ENCODE measurements at regions not wholly inside any gene's neighbourhood (a gene's known extent, or its start where the extent isn't known, plus 50 kb on each side); places are given as distances from the start of the nearest gene placed in this dataset.

DNA sequence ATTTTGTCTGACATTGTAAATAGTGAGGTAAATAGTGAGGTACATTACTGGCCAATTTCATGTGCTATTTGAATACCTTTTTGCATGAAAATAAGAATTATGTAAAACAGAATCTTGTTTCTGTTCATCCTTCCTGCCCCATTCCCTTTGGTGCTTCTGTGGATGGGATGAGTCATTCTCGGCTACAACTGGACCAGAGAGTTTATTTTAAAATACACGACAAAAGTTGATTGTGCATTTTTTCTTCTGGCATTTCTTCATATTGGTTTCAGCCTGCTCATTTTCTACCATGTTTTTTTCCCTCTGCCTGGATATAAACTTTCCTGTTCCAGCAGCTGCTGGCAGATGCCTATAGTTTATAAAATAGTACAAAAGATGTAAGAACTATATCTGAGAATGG is 107.5 kb downstream of the CYSLTR2 start:
- DNase-seq: no peak

DNA sequence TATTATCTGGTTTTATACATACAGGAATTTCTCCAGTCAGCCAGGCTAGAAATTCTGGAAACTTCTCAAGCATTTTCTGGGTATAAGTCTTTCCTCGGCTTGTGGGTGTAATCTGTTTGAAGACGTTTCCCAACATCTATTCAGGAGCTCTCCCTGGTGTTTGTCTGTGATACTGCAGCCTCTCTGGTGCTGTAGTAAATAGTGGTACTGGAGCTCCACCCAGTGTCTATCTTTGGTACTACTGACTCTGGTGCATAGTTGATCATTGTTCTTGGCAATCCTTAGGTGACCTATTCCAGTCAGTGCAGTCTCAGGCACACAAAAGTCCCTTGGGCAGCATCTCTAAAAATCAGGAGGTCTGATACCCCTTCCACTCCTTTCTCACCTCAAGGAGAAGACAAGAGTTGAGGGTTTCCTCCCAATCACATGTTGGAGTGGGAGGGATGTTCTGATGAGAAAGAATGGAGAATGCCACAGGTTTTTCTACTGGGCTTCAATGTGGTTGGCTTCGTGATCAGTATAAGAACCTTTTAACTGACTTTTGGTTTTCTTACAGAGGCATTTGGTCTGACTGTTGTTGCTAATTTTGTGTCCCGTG is 115.5 kb downstream of the CYSLTR2 start:
- DNase-seq: peak; percentile 35

DNA sequence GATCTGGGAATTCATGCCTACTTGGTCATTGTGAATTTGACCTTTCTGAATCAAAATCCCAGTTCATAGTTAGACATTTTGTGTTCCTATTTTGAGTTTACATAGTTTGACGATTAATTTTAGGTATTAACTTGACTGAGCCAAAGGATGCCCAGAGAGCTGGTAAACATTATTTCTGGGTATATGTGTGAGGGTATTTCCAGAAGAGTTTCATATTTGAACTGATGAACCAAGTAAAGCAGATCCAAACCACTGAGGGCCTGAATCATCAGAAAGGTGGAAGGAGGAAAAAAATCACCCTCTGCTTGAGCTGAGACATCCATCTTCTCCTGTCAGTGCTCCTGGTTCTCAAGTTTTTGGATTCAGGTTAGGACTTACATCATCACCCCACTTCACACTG is 116.6 kb downstream of the CYSLTR2 start:
- DNase-seq: no peak

DNA sequence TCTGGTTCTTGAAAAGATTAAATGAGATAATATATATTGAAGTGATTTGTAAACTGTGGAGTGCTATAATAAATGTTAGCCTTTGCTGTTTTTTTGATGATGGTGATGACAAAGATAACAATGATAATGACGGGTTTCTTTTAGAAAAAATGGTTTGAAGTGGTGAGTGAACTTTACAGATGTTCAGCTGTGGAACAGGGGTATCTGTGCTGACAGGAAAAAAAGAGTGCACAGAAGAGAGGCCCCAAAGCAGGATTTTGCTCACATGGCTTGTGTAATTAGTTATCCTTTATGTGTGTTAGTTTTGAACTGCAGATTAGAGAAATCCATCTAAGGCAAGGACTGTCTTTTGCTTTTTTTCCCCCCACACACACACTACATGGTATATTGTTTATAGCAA is 119.2 kb downstream of the CYSLTR2 start:
- no peak for DNase-seq

DNA sequence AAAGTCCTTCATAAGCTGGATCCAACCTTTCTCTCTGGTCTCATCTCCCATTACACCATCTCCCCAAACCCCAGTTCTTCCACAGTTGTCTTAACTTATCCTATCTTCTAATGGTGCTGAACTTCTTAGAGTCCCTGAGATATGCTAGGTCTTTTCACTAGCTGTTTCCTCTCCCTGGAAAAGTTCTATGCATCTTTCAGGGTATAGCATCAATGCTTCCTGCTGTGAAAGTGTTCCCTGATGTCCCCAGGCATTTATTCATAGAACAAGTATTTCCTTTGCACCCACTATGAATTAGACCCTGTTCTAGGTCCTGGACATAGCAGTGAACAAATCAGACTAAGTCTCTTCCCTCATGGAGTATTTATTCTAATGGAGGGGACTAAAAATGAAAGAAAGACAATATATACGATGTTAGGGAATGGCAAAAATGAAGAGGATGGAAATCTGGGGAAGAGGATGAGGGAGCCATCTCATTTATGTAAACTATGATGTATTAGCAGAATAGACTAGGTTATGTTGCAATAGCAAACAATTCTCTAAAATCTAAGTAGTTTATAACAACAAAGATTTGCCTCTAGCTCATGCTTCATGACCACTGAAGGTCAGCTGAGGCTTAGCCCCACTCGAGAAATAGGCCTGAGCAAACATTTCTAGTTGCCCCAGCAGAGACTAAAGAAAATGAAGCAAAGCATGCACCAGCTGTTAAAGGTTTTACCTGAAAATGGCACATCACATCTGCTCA is 120.0 kb downstream of the CYSLTR2 start:
- no peak for DNase-seq

DNA sequence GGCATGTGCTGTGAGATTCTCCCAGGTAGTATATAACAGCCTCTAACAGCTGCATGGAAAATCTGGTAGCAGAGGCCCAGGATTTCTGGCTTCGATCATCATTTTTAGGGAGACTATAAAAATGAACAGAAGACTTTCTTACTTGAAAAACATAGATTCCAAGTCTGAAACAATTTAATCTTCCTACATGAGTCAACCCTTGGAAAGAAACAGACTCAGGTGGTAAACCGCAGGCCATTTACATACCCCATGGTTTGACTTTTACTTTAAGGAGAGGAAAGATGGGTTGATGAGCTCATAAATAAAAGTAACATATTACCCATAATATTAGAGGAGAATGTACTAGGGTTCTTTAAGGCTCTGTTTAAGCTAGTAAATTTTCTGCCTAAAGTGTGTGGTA is 121.6 kb downstream of the CYSLTR2 start:
- DNase-seq: no peak

DNA sequence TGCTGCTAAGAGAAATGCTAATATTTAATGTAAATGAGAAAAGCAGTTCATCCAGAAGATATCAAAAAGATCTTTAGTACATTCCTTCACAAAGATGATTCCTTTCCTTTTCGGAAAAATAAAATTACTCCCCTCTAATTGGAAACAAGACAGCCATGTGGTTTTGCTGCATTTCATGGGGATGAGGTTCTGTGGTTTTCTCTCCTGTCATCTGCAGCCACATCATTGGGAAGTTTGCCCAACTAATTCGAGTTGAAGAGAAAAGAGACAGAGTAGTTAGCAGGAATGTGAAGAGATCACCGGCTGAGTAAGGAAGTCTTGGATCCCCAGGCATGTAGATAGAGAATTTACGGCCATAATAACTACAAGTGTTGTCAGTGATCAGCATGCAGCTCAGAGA is 122.1 kb downstream of the CYSLTR2 start:
- DNase-seq: no peak

DNA sequence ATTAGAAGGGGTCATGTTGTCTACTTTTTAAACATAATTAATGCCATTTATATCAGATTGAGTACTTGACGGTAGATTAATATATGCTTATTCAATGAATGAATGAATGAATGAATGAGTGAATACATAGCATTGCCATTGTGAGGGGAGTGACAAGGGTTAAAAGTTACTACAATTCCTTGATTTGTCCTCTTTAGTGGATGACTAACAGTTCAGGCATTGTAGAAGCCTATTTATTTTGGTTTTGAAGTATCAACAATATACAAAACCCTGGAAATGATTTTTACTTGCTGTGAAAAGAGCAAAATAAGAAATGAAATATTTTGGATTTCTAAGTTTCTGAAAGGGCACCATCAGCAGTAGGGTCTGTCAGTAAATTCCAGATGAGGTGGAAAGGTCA is 122.7 kb downstream of the CYSLTR2 start:
- no peak for DNase-seq

DNA sequence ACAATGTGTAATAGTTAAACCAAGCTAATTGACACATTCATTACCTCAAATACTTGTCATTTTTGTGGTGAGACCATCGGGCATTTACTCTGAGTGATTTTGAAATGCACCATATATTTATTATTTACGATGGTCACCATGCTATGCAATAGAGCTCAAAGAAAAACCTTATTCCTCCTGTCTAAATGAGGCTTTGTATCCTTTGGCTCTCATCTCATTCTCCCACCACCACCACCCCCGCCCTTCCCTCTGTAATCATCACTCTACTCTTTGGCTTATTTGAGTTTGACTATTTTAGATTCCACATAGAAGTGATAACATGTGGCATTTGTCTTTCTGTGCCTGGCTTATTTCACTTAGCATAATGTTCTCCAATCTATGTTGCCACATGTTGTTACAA is 124.9 kb downstream of the CYSLTR2 start:
- no peak for DNase-seq

DNA sequence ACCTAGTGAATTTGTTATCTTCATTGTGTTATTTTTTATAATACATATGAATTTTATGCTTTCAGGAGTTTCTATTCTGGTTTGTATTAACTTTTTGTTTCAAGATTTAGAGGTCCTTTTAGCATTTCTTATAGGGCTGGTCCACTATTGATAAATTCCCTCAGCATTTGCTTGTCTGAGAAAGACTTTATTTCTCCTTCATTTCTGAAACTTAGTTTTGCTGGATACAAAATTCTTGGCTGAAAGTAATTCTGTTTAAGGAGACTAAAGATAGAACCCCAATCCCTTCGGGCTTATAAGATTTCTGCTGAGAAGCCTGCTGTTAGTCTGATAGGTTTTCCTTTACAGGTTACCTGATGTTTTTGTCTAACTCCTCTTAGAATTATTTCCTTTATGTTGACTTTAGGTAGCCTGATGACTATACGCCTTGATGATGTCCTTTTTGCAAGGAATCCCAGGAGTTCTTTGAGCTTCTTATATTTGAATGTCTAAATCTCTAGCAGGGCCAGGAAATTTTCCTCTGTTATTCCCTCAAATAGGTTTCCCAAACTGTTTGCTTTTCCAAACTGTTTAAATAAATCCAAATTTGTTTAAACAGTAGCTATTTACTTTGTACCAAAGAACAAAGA is 127.1 kb downstream of the CYSLTR2 start:
- no peak for DNase-seq

DNA sequence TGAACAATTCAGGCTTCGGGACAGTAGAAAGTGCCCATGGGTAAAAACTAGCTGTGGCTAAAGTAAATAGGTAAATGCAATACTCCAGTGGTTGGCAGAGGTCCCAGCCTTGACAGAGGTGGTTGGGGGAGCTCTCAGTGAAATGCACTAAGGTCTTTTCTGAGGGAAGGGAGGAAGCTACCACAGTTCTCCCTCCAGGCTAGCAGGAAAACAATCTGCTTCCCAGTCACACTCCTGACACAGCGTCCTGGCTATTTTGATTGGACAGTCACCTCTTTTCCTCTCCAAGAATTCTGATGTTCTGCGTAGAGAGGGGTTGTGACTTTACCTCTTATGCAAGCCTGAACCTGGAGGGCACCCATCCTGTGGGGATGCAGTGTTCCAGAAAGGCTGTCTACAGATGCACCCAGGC is 128.7 kb downstream of the CYSLTR2 start:
- no peak for DNase-seq

DNA sequence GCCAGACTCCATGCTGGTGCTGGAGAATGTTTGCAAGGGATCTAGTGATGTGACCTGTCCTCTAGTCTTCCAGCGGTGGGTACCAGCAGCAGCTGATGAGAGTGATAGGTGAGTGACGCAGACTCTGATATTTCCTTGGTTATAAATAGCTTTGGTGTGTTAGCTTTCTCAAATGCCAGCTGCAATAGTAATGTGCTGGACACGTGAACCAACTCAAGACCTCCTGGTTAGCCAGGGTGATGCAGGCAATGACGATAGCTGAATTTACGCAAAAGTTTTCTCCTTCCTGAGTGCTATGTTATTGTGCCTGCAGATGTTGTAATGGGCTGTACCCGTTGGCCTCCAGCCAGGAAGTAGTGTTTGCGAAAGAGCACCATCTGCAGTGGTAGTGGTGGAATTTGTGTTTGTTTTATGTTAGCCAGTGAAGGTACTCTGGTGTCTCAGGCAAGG is 129.5 kb downstream of the CYSLTR2 start:
- no peak for DNase-seq

DNA sequence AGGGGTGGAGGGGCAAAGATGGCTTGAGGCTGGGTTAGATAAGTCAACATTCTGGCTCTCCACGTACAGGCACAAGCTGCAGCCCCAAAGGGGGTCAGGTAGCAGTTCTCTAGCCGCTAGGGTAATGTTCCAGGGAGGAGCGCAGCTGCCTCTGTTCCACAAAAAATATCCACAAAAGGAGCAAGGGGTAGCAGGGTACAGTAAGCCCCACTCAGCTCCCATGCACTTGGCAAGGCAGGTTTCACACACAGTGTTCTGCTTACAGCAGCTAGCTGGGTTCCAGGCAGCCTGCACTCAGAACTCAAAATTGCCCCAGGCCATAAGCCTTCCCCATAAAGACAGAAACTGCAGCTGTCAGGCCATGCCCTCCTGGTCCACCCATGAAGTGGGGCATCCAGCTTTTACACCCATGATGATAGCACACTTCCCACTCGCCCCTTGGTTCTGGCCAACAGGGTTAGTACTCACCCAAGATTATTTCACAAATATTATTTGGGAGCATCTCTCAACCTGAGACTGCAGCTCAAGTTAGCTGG is 130.0 kb downstream of the CYSLTR2 start:
- DNase-seq: no peak

DNA sequence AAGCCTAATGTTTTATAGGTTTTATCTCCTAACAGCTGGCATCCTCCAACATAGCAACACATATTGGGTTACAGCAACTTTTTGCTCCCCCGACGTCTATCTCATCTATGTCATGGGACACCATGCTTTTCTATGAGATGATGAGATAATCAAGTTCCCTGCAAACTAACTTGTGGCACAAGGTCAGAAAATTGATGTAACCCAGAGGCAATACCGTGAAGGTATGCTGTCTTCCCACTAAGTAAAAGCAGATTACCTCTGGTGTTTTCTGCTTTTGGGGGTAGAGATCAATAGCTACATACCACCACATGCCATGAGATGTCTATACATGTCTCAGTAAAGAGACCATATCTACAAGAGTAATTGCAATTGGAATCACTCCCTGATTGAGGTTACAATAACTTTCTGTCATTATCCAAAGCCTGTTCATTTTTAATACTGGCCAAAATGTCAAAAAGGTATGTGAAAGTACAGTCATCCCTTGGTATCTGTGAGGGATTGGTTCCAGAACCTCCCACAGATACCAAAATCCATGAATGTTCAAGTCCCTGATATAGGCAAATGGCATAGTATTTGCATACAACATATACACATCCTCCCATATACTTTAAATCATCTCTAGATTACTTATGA is 131.3 kb downstream of the CYSLTR2 start:
- DNase-seq: no peak

DNA sequence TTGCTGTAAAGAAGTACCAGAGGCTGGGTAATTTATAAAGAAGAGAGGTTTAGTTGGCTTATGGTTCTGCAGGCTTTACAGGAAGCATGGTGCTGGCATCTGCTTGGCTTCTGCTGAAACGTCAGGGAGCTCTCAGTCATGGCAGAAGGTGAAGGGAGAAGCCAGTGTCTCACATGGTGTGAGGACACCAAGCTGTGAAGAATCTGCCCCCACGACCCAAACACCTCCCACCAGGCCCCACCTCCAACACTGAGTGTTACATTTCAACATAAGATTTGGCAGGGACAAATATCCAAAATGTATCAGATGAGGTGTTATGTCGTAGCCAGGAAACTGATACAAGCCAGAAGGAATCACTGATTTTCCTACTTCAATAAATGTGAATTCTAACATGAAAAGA is 136.5 kb downstream of the CYSLTR2 start:
- no peak for DNase-seq

DNA sequence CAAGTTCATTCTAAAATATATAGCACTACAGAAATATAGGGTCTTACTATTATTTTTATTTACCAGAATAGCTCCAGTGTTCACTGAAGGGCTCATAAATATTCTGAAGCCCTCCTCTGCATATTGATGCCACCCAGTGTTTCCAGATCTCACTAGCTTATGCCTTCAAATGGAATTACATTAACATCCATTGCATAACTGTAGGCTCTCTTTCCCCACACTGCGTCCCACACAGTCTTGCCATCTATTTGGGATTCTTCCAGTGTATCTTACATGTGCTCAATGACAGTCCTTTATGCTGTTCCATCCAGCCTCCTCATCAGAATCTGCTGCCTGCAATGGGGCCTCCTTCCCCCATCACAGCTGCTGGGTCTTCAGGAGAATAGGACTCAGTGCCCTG is 137.2 kb downstream of the CYSLTR2 start:
- DNase-seq: no peak

DNA sequence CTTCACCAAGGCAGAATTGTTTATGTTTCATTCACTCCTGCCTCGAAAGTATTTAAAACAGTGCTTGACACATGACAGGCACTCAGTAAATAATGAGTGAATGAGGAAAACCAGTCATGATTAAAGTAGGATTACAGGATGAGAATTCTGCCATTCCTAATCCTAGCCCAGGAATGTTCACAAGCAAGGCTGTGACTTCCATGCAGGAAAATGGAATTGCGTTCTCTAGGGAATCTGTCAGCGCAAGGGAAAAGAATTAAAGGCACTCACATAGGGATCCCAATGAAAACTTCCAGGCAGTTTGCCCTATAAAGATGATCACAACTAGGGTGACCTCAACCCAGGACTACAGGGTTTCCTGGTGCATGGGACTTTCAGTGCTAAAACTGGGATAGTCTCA is 143.4 kb downstream of the CYSLTR2 start:
- no peak for DNase-seq

DNA sequence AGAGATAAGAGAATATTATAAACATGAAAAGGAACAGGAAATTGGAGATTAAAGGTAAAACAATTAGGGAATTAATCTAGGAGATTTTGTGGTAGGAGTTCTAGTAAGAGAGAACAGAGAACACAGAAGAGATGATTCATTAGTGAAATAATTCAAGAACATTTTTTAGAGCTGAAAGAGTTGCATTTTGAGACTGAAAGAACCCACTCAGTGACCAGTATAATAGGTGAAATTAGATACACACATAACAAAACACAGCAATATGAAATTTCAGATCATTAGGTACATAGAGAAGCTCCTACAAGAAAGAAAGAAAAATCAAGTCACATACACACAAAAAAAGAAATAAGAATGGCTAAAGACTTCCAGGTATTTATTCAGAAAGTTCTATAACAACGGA is 144.0 kb downstream of the CYSLTR2 start:
- DNase-seq: no peak

DNA sequence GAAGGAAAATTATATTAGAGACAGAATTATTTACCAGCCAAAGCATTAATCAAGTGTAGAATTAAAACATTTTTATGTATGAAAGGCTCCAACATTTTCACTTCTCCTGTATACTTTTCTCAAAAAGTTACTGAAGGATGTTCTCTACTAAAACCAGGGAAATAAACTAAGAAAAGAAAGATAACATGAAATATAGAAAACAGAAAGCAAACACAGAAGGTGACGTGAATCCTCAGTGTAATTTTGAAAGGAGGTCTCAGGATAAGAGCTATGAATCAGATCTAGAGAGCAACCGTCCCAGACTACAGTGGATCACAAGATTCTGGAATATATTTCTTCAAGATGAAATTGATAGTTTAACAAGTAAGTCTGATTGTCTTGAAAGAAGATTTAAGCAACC is 144.5 kb downstream of the CYSLTR2 start:
- no peak for DNase-seq

DNA sequence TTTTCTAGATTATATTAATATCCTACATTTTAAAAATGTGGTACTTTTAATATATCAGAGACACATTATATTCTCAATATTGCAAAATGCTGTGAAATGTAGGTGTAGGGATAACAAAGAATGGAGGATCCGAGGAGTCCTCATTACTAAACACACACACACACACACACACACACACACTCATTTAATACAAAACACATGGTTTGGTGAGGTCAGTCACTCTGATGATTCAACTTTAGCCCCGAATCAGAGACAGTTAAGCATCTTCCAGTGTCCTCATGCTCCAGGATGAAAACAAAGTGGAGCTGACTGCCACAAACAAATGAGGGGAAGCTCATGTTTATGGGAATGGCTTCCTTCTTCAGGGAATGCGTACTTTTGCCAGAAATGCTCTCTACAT is 147.5 kb downstream of the CYSLTR2 start:
- no peak for DNase-seq

DNA sequence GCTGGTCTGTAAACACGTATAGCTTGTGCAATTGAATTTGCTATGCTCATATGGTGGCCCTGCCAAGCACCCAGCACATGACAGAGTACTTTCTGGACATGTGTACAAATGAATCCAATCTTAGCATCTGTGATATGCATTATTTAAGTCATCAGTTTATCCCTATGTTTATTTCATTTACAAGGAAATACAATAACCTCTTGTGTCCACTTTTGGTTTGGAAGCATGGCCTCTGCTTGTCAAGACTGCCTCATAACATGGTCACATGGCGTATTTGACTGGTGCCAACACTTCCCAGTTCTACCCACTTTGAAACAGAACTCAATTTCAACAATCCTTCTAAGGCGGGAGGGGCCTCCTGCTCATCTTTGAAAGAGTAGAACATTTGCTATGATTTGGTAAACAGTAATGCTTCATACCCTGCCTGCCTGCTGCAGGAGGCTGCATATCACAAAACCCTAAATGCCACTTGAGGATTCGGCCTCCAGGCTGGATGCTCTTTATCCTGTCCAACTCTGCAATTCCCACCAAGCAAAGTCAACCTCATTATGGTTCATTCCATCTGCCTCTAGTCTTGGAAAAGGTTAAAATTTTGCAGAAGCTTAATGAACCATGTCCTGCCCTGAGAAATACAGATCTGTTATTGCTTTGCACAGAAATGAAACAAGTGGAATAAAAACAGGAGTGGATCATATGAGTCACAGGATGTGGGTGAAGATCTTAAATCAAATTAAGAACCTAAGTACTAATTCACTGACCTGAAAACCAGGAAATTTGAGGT is 151.3 kb downstream of the CYSLTR2 start:
- no peak for DNase-seq

DNA sequence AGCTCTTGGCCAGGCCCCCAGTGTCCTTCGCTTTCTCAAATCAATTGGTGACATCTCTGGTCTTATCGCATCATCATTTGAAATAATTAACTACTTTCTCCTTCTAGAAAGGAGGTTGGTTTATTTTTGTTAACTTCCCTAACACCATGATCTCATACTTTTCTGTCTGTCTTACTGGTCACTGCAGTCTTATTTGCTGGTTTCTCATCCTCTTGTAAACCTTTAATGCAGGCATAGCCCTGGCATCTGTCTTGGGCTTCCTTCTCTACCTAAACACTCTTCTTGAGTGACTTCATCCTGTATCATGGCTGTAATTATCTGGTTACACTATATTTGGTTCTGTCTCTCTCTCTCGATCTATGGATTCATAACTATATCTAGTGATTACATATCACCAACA is 152.8 kb downstream of the CYSLTR2 start:
- DNase-seq: no peak

DNA sequence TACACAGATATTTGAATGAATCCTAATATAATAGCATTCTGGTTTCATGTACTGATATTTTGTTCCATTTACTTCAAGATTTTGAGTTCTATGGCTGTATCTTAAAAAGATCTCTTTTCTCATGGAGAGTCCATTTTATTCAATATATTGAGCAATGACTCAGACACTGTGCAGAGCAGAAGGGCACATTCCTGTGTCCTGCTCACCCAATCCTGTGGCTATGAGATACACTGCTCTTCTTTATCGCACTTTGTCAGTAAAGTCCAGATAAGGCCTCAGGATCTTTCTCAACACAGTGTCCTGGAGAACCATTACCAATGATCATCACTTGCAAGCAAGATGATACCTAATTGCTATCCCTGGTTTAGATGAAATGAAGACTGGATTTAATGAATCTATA is 155.0 kb downstream of the CYSLTR2 start:
- DNase-seq: no peak
